ENCODE measurements at regions not wholly inside any gene's neighbourhood (a gene's known extent, or its start where the extent isn't known, plus 50 kb on each side); places are given as distances from the start of the nearest gene placed in this dataset.

GRCh38 chr4:111921714-111922113, 223.5 kb upstream of the FAM241A start:
- Mint-ChIP-seq H3K4me3 (ENCODE audit: unreplicated experiment) (no peak overlapping the region), H3K4me1 (ENCODE audit: unreplicated experiment) (no peaks in the 10 kb centered on the region), H3K27me3 (ENCODE audit: unreplicated experiment) (no peaks in the 10 kb centered on the region), H3K27ac (ENCODE audit: unreplicated experiment) (no peak overlapping the region), H3K36me3 (ENCODE audit: low read depth, unreplicated experiment) (no peaks in the 10 kb centered on the region), H3K9me3 (ENCODE audit: unreplicated experiment) (no peaks in the 10 kb centered on the region)
- TF ChIP-seq CTCF (IDR thresholded peaks at IDR 0.05; ENCODE audit: unreplicated experiment) = no peak
- no peak for DNase-seq (ENCODE audit: low spot score)

DNA sequence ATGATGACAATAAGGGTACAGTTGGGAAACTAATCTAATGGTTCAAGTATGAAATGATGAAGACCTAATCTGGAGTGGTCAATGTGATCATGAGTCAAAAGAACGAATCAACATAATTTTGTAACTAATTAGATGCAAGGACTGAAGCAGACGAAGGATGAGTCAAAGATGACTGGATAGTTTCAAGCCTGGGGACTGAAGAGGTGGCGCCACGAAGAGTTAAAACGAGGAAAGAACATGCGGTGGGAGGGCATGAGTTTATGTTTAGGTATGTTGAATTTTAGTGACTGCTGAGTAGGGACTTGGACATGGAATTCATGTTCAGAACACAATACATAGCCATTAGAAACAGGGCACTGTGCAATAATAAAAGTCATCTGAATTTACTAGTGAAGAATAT, 221.5 kb upstream of the FAM241A start:
- Mint-ChIP-seq H3K9me3 (ENCODE audit: unreplicated experiment) (no peaks in the 10 kb centered on the region), H3K4me3 (ENCODE audit: unreplicated experiment) (no peak overlapping the region), H3K27me3 (ENCODE audit: unreplicated experiment) (no peaks in the 10 kb centered on the region), H3K4me1 (ENCODE audit: unreplicated experiment) (no peaks in the 10 kb centered on the region), H3K27ac (ENCODE audit: unreplicated experiment) (no peak overlapping the region), H3K36me3 (ENCODE audit: low read depth, unreplicated experiment) (no peaks in the 10 kb centered on the region)
- DNase-seq (ENCODE audit: low spot score) = no peak
- no peak for TF ChIP-seq CTCF (IDR thresholded peaks at IDR 0.05; ENCODE audit: unreplicated experiment)

- H3K27me3 Mint-ChIP-seq (ENCODE audit: unreplicated experiment) = no peaks in the 10 kb centered on the region
- no peak for DNase-seq (ENCODE audit: low spot score)
- no peak for TF ChIP-seq CTCF (IDR thresholded peaks at IDR 0.05; ENCODE audit: unreplicated experiment)
- H3K9me3 Mint-ChIP-seq (ENCODE audit: unreplicated experiment) = no peaks in the 10 kb centered on the region
- no peak overlapping the region for H3K4me3 Mint-ChIP-seq (ENCODE audit: unreplicated experiment)
- H3K4me1 Mint-ChIP-seq (ENCODE audit: unreplicated experiment) = no peaks in the 10 kb centered on the region
- no peaks in the 10 kb centered on the region for H3K36me3 Mint-ChIP-seq (ENCODE audit: low read depth, unreplicated experiment)
- H3K27ac Mint-ChIP-seq (ENCODE audit: unreplicated experiment) = no peak overlapping the region
Observed at GRCh38 chr4:111924696-111925095, 220.6 kb upstream of the FAM241A start.

- TF ChIP-seq CTCF (IDR thresholded peaks at IDR 0.05; ENCODE audit: unreplicated experiment) = no peak
- Mint-ChIP-seq H3K27ac (ENCODE audit: unreplicated experiment) (no peak overlapping the region), H3K36me3 (ENCODE audit: low read depth, unreplicated experiment) (no peaks in the 10 kb centered on the region), H3K4me1 (ENCODE audit: unreplicated experiment) (peaks cover 18% of the 10 kb centered on the region), H3K9me3 (ENCODE audit: unreplicated experiment) (no peaks in the 10 kb centered on the region), H3K4me3 (ENCODE audit: unreplicated experiment) (no peak overlapping the region), H3K27me3 (ENCODE audit: unreplicated experiment) (no peaks in the 10 kb centered on the region)
- no peak for DNase-seq (ENCODE audit: low spot score)
Observed at GRCh38 chr4:111930659-111931058, 214.6 kb upstream of the FAM241A start.

DNA sequence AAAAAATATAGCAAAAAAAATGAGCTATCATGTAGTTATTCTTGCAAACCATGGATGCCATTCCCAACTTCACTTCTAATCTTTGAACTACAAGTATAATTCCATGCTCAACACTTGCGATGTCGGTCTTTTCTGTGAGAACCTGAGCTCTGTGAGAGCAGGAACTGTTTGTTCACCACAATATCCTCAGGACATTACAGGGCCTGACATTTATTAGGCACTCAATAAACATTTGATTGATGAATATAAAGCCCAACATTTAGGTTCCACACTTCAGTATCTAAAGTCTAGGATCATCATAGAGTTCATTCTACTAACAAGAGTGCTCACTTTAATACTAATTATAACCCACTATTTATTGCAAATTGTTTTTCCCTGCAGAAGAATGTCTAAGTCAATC, 211.6 kb upstream of the FAM241A start:
- Mint-ChIP-seq H3K36me3 (ENCODE audit: low read depth, unreplicated experiment) (no peaks in the 10 kb centered on the region), H3K4me1 (ENCODE audit: unreplicated experiment) (peaks cover 23% of the 10 kb centered on the region), H3K9me3 (ENCODE audit: unreplicated experiment) (no peaks in the 10 kb centered on the region), H3K27ac (ENCODE audit: unreplicated experiment) (peak overlapping the region; percentile 30), H3K4me3 (ENCODE audit: unreplicated experiment) (no peak overlapping the region), H3K27me3 (ENCODE audit: unreplicated experiment) (no peaks in the 10 kb centered on the region)
- TF ChIP-seq CTCF (IDR thresholded peaks at IDR 0.05; ENCODE audit: unreplicated experiment) = no peak
- no peak for DNase-seq (ENCODE audit: low spot score)
